Dendritic cell treated with granulocyte-macrophage colony-stimulating factor and Interleukin-4, amounts not matched to agents 40 ng/mL and 50 ng/mL, for 4 days (primary cell): ENCODE measurements at regions not wholly inside any gene's neighbourhood (a gene's known extent, or its start where the extent isn't known, plus 50 kb on each side); places are given as distances from the start of the nearest gene placed in this dataset.

Source experiments
- H3K27ac Mint-ChIP-seq: one replicate; pipeline ENCODE4 v1.8.0; 2022; ENCODE audit warnings: mild to moderate bottlenecking, mixed read lengths
- H3K27me3 Mint-ChIP-seq: one replicate; pipeline ENCODE4 v1.8.0; 2022; ENCODE audit warnings: mild to moderate bottlenecking, mixed read lengths
- H3K36me3 Mint-ChIP-seq: one replicate; pipeline ENCODE4 v1.8.0; 2022; ENCODE audit warnings: low read depth, mixed read lengths
- H3K4me1 Mint-ChIP-seq: one replicate; pipeline ENCODE4 v1.8.0; 2022; ENCODE audit warnings: low read depth, mixed read lengths
- H3K4me3 Mint-ChIP-seq: one replicate; pipeline ENCODE4 v1.8.0; 2022; ENCODE audit warnings: mild to moderate bottlenecking, moderate library complexity, mixed read lengths
- H3K9me3 Mint-ChIP-seq: one replicate; pipeline ENCODE4 v1.8.0; 2022; ENCODE audit warnings: mixed read lengths
- intact Hi-C: fragments of 100-400 bp; cut with micrococcal nuclease; formaldehyde crosslinking; loops from one replicate; pipeline ENCODE4 v1.15.0; 2022

DNA sequence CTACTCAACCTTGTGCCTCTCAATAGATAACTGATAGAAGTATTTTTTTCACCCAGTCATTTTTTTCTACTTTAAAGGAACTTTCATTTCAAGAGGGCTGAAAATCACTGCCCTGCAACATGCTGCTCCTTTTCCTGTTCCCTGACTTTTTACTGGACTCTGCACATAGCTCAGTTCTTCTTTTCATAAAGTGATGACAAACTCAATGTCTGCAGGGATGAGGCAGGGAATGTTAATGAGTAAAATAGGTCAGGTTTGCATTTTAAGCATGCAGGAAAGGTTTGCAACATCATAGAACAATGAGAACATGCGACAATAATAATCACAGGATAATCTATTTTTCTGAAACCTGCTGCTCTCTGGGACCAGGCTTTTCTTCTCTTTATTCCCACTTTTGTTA is 172.2 kb upstream of the SGCD start:
- no peaks in the 10 kb centered on the region for H3K9me3 Mint-ChIP-seq
- no peak overlapping the region for H3K27ac Mint-ChIP-seq
- intact Hi-C loops: no loop called here
- H3K4me1 Mint-ChIP-seq: no peaks in the 10 kb centered on the region
- H3K27me3 Mint-ChIP-seq: no peaks in the 10 kb centered on the region
- H3K36me3 Mint-ChIP-seq: no peaks in the 10 kb centered on the region
- H3K4me3 Mint-ChIP-seq: no peak overlapping the region

DNA sequence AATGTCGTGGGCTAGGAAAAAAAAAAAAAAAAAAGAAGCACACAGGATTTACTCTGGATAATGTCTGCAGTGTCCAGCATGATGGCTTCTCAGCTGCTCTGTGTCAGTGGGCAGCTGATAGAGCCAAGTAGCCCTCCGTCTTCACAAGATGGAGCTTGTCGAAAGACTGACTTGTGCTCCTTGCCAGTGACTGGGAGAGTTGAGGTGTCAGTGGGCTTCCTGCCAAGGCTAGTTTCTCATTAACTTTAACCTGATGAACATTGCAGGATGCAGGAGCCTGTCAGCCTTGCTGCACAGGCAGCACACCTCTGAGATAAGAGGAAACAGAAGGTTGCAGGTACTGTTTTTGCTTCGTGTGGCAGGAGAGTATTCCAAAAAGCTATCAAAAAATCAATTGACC is 171.4 kb upstream of the SGCD start:
- H3K4me3 Mint-ChIP-seq: no peak overlapping the region
- H3K27me3 Mint-ChIP-seq: no peaks in the 10 kb centered on the region
- H3K27ac Mint-ChIP-seq: no peak overlapping the region
- no peaks in the 10 kb centered on the region for H3K9me3 Mint-ChIP-seq
- no peaks in the 10 kb centered on the region for H3K36me3 Mint-ChIP-seq
- intact Hi-C loops: no loop called here
- H3K4me1 Mint-ChIP-seq: no peaks in the 10 kb centered on the region

DNA sequence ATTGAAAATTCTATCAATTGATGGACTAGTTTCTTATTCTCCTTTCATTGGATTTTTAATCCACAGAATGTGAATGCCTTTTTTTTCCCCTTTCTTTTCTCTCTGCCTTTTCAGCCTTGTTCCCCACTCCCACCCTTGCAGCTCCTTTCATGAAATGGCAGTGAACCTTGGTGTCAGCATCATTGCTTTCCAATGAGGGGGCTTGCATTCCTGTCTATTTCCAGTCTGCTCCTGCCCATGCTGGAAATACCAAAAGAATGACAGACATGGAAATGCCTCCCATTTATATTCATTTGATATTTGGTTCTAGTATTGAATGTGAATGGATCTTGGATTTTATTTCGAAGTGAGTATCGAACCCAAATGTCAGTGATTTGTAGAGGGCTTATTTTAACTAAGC is 162.7 kb upstream of the SGCD start:
- Mint-ChIP-seq H3K4me3 (no peak overlapping the region), H3K36me3 (no peaks in the 10 kb centered on the region), H3K27ac (no peak overlapping the region), H3K4me1 (no peaks in the 10 kb centered on the region), H3K27me3 (no peaks in the 10 kb centered on the region), H3K9me3 (peaks cover 16% of the 10 kb centered on the region)
- intact Hi-C loops: no loop called here

DNA sequence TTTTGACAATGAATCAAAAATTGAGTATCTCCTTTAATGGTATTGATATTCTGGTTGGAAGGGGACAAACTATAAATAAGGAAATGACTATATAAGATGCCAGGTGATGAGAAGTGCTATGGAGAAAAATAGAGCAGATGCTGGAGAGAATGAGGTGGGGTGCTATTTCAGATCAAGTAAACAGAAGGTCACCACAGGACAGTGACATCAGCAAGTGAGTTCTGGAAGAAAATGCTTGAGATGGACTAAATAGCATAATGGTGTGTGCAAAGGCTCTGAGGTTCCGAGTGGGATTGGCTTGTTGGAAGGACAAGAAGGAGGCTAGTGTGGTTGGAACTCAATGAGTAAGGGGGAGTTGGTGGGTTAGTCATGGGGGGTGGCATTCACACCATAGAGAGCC is 157.5 kb upstream of the SGCD start:
- H3K4me1 Mint-ChIP-seq: no peaks in the 10 kb centered on the region
- H3K27me3 Mint-ChIP-seq: no peaks in the 10 kb centered on the region
- no peak overlapping the region for H3K27ac Mint-ChIP-seq
- intact Hi-C loops: no loop called here
- peaks cover 17% of the 10 kb centered on the region for H3K9me3 Mint-ChIP-seq
- H3K36me3 Mint-ChIP-seq: no peaks in the 10 kb centered on the region
- no peak overlapping the region for H3K4me3 Mint-ChIP-seq

DNA sequence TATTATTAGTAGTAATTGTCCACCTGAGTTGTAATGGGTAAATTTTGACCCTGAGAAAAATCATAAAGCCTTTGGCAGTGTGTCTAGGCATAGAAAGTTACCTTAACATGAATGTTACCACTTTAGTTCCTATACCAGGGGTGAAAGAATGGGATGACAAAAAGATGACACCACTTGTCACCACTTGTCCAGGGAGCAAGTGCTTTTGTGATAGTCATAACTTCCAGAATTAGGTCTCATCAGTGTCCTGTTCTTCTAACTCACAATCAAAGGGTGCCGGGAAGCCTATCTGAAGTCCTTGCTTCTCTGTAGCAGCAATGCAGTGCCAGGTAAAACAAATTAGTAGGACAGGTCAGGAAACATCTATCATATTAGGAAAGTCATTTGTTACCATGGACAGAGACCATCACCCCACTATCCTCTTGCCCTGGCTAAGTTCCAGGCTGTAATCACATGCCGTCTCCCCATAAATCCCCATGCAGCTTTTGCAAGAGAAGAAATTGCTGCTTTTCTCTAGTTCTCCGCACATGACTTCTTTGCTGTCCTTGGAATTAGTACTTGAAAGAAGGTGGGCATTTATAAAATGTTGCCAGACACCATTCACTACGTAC is 156.5 kb upstream of the SGCD start:
- H3K4me3 Mint-ChIP-seq: no peak overlapping the region
- intact Hi-C loops: no loop called here
- peaks cover 17% of the 10 kb centered on the region for H3K9me3 Mint-ChIP-seq
- no peaks in the 10 kb centered on the region for H3K36me3 Mint-ChIP-seq
- no peaks in the 10 kb centered on the region for H3K27me3 Mint-ChIP-seq
- no peak overlapping the region for H3K27ac Mint-ChIP-seq
- no peaks in the 10 kb centered on the region for H3K4me1 Mint-ChIP-seq

DNA sequence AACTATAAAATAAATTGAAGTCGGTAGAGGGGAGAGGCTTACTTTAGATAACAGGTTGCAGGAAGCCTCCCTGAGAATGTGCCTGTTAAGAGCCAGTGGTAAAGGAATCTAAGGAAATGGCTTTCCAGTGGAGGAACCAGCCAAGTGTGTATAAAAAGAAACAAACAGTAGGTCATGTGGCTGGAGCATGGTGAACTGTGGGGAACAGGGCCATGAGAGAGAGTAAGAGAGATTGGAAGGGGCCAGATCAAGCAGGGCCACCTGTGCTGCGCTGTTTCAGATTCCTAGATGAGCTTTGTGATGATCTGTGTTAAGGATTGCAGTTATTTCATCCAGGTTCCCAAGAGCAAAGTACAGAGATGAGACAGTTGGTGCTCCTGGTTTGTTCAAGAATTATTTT is 152.7 kb upstream of the SGCD start:
- H3K4me3 Mint-ChIP-seq: no peak overlapping the region
- H3K27me3 Mint-ChIP-seq: no peaks in the 10 kb centered on the region
- no peaks in the 10 kb centered on the region for H3K4me1 Mint-ChIP-seq
- peaks cover 2% of the 10 kb centered on the region for H3K9me3 Mint-ChIP-seq
- intact Hi-C loops: no loop called here
- no peak overlapping the region for H3K27ac Mint-ChIP-seq
- H3K36me3 Mint-ChIP-seq: no peaks in the 10 kb centered on the region

DNA sequence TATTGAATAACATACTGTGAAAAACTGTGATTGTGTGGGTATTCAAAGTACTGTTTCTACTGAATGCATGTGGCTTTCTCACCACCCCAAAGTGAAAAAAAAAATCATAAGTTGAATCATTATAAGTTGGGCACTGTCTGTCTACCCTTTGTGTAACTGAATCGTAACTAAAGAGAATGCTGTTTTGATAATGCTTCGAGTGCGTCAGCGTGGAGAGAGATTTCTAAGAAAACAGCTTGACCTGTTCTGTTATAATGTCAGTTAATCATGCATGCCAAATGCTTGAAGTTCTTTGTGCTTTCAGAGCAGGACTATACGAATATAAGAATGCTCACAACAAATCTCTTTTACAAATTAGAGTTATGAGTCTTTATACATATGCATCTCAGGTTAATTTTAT is 148.8 kb upstream of the SGCD start:
- Mint-ChIP-seq H3K4me1 (no peaks in the 10 kb centered on the region), H3K27me3 (no peaks in the 10 kb centered on the region), H3K4me3 (no peak overlapping the region), H3K27ac (no peak overlapping the region), H3K9me3 (peaks cover 19% of the 10 kb centered on the region), H3K36me3 (no peaks in the 10 kb centered on the region)
- intact Hi-C loops: no loop called here

DNA sequence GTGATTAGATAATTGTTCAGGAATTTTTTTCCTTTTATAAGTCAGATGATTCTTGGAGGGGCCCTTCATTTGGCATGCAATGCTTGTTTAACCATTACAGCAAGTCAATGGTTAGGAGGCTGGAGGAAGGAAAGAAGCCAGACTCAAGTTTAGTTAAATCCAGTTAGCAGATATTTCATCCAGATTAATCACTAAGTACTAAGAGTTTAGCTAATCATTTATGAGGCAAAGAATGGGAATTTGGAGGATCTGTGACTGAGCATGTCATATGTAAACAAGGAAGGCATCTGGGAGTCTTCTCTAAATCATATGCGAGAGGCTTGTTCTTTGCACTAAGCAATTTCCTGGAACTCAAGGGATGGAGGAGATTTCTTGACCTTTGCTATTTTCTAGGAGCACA is 145.3 kb upstream of the SGCD start:
- intact Hi-C loops: no loop called here
- no peaks in the 10 kb centered on the region for H3K27me3 Mint-ChIP-seq
- H3K4me1 Mint-ChIP-seq: no peaks in the 10 kb centered on the region
- no peak overlapping the region for H3K27ac Mint-ChIP-seq
- H3K4me3 Mint-ChIP-seq: no peak overlapping the region
- H3K36me3 Mint-ChIP-seq: no peaks in the 10 kb centered on the region
- peaks cover 19% of the 10 kb centered on the region for H3K9me3 Mint-ChIP-seq

DNA sequence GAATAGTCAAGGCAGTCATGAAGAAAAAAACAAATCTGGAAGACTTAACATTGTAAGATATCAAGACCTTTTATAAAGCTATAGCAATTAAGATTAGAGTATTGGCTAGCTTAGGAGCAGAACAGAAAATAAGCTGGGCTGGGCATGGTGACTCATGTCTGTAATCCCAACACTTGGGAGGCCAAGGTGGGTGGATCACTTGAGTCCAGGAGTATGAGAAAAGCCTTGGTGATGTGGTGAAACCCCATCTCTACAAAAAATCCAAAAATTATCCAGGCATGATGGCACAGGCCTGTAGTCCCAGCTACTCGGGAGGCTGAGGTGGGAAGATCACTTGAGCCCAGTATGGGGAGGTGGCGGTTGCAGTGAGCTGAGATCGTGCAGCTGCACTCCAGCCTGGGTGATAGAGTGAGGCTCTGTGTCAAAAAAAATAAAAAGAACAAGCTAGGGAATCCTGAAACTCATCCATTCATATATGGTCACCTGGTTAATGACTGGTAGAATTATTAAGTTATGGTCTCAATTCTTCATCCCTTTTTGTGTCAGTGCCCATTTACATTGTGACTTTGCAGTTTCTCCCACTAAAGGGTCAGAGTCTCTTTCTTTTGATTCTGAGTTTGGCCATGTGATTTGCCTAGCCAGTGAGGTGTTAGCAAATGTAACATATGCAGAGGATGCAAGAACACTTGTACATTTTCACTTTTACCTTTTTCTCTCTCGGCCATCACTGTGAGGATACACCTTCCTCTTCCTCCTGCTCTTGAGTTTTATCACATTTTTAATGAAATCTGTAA is 144.6 kb upstream of the SGCD start:
- Mint-ChIP-seq H3K4me1 (no peaks in the 10 kb centered on the region), H3K4me3 (no peak overlapping the region), H3K9me3 (peaks cover 19% of the 10 kb centered on the region), H3K27ac (no peak overlapping the region), H3K27me3 (no peaks in the 10 kb centered on the region), H3K36me3 (no peaks in the 10 kb centered on the region)
- intact Hi-C loops: no loop called here

DNA sequence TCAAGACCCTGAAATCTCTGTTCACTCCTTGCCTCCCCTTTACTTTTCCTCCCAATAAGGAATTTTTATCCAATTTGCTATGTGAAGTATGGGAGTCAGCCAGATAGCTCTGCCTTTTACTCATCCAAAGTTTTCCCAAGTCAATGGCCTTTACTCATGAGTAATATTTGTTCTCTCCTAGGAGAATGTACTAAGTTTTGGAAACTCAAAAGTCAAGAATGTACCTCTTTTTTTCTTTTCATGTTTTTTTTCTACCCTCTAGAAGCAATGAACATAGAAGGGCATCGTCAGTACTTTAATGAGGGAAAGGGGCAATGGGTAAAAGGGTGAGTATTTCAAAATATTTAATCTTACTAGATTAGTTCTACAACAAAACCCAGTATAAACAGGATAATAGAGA is 140.2 kb upstream of the SGCD start:
- Mint-ChIP-seq H3K27me3 (no peaks in the 10 kb centered on the region), H3K4me1 (no peaks in the 10 kb centered on the region), H3K36me3 (no peaks in the 10 kb centered on the region), H3K27ac (no peak overlapping the region), H3K9me3 (peaks cover 5% of the 10 kb centered on the region), H3K4me3 (no peak overlapping the region)
- intact Hi-C loops: no loop called here

DNA sequence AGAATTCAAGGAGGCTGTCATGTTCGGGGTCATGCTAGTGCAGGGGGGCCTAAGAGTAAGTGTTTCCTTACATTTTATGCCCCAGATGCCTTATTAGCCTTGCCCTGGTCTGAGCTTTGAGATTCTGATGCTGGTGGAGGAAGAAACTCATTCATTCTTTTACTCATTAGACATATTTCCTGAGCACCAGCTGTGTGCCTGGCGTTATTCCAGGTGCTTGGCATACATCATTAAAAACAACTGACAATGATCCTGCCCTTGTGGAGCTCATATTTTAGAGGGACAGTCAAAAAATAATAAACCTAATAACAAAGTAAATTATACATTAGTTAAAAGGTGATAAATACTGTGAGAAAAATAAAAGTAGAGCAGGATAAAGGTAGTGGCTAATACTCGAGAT is 138.9 kb upstream of the SGCD start:
- H3K4me3 Mint-ChIP-seq: no peak overlapping the region
- intact Hi-C loops: no loop called here
- no peaks in the 10 kb centered on the region for H3K9me3 Mint-ChIP-seq
- H3K27me3 Mint-ChIP-seq: no peaks in the 10 kb centered on the region
- H3K27ac Mint-ChIP-seq: no peak overlapping the region
- no peaks in the 10 kb centered on the region for H3K36me3 Mint-ChIP-seq
- H3K4me1 Mint-ChIP-seq: no peaks in the 10 kb centered on the region

DNA sequence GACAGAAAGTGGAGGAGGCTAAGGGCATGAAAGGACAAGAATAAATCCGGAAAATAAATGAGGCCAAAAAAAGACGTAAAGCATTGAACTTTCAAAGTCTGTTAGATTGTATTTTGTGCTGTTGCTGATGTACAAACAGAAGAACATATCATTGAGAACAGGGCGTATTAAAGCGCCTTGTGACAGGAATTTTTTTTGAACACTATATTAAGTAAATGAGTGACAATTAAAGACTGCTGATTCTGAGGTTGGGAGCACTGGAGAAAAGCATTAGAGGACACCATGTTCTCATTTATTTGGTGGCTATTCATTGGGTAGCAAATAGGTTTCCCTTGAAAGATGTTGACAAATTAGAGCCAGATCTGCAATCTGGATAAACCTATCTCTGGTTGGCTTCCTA is 137.3 kb upstream of the SGCD start:
- no peak overlapping the region for H3K4me3 Mint-ChIP-seq
- H3K9me3 Mint-ChIP-seq: no peaks in the 10 kb centered on the region
- no peaks in the 10 kb centered on the region for H3K4me1 Mint-ChIP-seq
- no peak overlapping the region for H3K27ac Mint-ChIP-seq
- no peaks in the 10 kb centered on the region for H3K27me3 Mint-ChIP-seq
- intact Hi-C loops: no loop called here
- no peaks in the 10 kb centered on the region for H3K36me3 Mint-ChIP-seq

DNA sequence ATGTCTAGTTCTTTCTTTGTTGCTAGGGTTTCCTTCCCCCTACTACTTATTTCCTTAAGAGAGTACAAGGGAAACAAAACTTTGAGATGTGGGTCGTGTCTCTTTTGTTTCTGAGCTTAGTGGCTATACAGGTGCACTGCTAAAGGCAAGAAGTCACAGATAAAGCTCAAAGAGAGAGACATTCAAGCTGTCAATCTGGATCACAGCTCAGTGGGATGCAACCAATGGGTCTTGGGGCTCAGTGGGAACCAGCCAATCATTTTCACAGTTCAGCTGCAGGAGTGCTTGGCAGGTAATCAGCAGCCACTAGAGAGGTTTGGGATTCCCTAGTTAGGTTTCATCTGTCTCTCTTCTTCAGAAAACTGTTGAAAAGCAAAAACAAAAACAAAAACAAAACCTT is 135.4 kb upstream of the SGCD start:
- H3K4me1 Mint-ChIP-seq: no peaks in the 10 kb centered on the region
- H3K9me3 Mint-ChIP-seq: no peaks in the 10 kb centered on the region
- intact Hi-C loops: no loop called here
- H3K4me3 Mint-ChIP-seq: no peak overlapping the region
- H3K36me3 Mint-ChIP-seq: no peaks in the 10 kb centered on the region
- H3K27me3 Mint-ChIP-seq: no peaks in the 10 kb centered on the region
- no peak overlapping the region for H3K27ac Mint-ChIP-seq

DNA sequence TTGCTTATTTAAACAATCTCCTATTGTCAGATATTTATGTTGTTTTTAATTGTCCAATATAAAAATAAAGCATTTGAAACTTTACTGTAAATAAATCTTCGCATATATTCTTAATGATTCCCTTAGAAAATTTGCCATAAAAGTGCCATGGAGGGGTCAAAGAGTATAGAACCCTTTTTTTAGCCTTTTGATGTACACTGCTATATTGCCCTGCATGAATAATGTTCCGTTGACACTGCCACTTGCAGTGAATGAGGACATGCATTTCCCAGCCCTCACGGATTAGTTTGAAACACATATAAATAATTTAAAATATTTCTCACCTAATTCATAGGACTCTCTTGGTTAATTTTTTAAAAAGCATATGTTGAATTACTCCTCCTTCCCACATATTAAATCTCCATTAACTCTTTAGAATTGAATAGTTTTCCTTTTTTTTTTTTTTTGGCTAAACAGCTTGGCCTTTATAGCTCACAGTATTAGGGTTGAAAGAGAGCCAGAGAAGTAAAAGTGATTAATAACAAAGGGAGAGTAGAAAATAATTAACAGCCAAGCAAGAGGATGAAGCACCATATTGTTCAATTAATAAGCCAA is 129.8 kb upstream of the SGCD start:
- Mint-ChIP-seq H3K27me3 (no peaks in the 10 kb centered on the region), H3K4me1 (no peaks in the 10 kb centered on the region), H3K9me3 (no peaks in the 10 kb centered on the region), H3K27ac (no peak overlapping the region), H3K36me3 (no peaks in the 10 kb centered on the region), H3K4me3 (no peak overlapping the region)
- intact Hi-C loops: no loop called here

DNA sequence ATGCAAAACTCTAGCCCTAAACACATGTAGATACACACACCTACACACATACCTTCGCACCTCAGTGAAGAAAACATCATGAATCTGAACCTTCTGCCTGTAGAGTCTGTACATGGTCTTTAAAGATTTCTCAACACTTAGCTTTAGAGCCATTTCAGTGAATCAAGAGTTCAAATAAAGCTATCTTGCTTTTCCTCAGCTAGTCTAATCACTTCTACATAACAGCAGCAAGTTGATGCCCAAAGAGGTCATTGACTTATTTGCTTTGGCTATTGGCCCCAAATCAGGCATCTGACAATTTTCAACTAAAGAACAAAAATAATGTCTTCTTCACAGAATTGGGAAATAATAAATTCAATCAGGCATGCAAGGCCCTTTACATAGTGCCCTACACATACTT is 127.9 kb upstream of the SGCD start:
- Mint-ChIP-seq H3K27me3 (no peaks in the 10 kb centered on the region), H3K4me3 (no peak overlapping the region), H3K4me1 (no peaks in the 10 kb centered on the region), H3K27ac (no peak overlapping the region), H3K36me3 (no peaks in the 10 kb centered on the region), H3K9me3 (no peaks in the 10 kb centered on the region)
- intact Hi-C loops: no loop called here
